Right hindlimb (tissue), 1 donor: ENCODE measurements at regions not wholly inside any gene's neighbourhood (a gene's known extent, or its start where the extent isn't known, plus 50 kb on each side); places are given as distances from the start of the nearest gene placed in this dataset.
"Not testable (repeated sequence)": the region's sequence is repeated elsewhere in the genome, so short reads cannot be mapped to it uniquely, and the experiment has no call there.

ENCODE experiments used
- DNase-seq: peaks from one replicate; pipeline ENCODE4 v3.0.0-alpha.2; 2018

DNA sequence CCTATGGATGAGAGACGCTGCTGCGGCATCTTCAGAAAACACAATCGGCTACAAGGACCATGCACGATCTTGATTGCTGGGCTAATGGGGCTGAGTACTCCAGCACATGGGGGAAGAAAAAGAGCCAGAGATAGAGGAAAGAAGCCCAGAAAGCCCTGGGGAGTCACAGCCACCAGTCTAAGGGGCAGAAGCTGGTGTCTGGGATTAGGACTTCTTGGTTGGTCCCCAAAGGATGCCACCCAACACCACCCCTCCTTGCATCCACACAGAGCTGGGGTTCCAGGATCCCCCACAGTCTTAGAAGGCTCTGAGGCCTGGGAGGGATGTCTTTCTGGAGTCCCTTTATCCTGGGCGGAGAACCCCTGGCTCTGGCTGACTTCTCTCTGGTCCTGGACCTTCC, 98.4 kb upstream of the TARDBP start:
- no peak for DNase-seq

DNA sequence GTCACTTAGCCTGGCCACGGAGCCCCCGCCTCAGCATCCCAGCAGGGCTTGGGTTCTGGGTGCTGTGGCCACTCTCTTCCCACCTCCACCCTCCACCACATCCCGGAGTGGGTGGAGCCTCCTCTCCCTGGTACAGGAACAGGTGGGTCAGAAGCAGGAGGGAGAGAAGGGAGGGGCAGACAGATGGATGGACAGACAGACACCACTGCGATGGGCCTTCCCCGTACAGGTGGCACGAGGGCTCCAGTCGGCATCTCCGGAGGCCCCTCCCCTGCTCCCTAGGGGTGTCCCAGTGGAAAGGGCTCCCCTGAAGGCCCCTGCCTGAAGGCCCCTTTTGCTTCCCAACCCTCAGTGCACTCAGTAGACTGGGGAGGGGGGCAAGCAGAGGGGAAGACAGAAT, 96.9 kb upstream of the TARDBP start:
- no peak for DNase-seq

DNA sequence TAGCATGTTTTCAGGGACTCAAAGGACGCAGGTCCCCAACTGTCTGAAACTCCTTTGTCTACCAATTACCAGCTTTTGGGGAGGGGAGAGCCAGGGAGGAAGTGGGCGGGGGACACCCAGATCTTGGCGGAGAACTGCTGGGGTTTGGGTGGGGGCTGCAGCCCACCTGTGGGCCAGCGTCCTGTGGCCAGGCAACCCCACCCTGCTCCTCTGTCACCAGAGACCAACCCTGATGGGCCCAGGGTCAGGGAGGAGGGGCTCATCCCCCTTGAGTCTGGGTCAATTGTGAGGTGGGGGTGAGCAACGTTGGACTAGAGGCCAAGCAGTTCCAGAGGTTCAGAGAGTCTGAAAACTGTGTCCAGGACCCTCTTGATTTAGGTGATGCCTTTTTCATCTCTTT, 96.1 kb upstream of the TARDBP start:
- DNase-seq, result no peak

DNA sequence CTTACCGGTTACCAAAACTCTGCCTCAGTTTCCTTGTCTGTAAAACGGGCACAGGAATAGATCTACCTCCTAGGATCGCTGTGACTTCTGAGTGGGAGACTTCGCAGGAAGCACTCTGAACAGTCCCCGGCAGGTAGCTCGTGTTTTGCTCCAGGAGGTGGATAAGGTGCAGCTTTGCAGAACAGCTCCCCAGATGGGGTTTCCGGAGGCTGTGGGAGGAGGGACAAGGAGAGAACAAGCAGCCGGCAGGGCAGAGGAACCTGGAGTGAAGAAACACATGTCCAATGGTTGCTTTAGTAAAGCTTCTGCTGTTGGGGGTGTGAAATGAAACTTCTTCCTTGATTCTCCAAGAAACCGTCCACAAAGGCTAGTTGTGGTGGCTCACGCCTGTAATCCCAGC, 95.5 kb upstream of the TARDBP start:
- DNase-seq, result no peak

DNA sequence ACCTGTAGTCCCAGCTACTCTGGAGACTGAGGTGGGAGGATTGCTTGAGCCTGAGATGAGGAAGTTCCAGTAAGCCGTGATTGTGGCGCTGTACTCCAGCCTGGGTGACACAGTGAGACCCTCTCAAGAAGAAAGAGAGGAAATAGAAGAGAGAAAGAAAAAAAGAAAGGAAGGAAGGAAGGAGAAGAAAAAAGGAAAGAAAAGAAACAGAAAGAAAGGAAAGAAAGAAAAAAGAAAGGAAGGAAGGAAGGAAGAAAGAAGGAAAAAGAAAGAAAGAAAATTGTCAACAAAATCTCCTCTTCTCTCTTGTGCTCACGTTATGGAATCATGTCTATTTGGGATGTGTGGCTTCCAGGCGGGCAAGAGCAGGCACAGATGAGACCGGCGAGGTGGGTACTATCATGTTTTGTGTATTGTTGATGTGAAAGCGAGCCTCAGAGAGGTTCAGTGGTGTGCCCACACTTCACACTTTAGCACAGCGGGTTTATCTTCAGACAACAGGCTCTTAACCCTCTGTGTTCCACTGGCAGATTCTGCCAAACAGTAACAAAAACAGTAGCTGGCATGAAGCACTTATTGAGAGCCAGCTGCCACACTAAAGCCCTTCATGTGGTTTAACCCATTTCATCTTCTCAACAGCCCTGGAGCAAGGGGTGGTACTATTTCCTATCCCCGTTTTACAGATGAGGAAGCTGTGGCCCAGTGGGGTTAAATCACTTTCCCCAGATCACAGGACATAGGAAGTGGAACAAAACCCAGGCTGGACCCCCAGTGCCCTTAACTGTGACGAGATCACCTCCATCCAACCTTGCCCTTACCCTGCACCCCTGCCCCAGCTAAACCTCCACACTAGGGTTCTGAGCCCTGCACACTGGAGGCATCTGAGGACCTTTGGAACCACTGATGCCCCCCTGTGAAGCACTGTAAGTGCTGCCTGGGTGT, 94.7 kb upstream of the TARDBP start:
- no peak for DNase-seq

DNA sequence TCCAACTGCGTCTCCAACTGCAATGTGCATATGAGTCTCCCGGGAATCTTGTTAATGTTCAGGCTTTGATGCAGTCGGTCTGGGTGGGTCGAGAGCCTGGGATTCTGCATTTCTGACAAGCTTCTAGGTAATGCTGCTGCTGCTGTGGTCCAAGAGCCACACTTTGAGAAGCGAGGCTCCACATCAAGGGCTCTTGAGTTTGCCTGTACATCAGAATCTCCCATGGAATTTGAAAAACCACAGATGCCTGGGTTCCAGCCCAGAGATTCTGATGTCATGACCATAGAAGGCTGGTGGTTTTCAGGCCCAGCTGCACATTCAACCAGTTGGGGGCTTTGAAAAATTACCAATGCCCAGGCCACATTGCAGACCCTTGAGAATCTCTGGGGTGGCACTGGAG, 93.9 kb upstream of the TARDBP start:
- DNase-seq, result no peak

DNA sequence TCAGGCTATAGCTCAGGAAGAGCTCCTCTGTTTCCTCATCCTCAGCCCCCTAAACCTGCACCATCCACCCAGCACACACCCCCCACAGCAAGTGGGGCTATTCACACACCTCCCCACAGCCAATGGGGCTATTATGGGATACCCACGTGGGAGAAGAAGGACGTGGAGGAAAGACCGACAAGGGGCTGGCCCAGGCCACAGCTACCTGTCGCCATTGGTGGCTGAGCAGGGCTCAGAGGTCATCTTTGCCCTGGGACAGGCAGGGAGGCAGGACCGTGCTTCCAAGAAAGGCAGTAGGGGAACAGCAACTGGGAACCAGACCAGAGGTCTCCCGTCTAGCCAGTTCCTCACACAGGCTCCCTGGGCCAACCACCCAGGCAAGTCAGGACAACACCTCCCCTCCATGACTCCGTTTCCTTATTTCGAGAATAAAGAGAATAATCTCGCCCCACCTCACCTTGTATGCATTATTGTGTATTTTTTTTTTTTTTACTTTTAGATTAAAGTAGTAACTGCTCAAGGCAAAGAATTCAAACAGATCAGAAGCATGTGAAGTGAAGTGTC, 92.3 kb upstream of the TARDBP start:
- DNase-seq, result no peak

DNA sequence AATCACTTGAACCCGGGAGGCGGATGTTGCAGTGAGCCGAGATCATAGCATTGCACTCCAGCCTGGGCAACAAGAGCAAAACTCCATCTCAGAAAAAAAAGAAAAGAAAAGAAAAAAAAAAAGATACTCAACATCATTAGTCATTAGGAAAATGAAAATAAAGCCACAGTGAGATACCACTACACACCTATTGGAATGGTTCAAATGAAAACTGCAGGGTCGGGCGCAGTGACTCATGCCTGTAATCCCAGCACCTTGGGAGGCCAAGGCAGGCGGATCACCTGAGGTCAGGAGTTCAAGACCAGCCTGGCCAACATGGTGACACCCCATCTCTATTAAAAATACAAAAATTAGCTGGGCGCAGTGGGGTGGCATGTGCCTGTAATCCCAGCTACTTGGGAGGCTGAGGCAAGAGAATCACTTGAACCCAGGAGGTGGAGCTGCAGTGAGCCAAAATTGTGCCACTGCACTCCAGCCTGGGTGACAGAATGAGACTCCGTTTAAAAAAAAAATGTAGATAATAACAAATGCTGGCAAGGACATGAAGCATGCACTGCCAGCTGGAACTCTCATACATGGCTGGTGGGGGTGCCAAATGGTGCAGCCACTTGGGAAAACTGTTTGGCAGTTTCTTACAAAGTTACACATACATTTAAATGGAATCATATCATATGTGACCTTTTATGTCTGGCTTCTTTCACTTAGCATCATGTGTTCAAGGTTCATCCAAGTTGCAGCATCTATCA, 90.0 kb upstream of the TARDBP start:
- not testable (repeated sequence) for DNase-seq

DNA sequence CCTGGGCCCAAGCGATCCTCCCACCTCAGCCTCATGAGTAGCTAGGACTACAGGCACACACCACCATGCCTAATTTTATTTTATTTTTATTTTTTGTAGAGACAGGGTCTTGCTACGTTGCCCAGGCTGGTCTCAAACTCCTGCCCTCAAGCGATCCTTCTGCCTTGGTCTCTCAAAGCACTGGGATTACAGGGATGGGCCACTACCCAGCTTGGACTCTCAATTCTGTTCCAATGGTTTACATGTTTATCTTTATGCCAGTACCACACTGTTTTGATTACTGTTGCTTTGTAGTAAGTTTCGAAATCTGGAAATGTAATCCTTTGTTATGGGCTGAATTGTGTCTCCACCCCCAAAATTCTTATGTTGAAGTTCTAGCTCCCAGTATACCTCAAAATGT, 88.4 kb upstream of the TARDBP start:
- DNase-seq, result no peak

DNA sequence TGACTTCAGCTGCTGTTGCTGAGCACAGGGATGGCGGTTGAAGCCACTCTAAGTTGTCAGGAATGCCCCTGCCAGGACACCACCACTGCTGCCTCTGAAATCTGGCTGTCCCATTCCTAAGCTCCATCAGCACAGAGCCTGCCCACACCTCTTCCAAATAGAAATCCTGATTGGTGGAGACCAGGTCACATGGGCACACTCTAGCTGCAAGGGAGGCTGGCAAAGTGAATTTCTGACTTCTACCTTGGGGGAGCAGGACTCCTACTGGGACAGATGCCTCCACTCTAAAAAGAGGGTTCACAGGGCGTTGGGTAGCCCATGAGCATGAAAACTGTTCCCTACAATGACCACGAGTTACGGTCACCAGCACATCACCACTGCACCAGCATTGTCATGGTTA, 83.8 kb upstream of the TARDBP start:
- DNase-seq, result no peak

DNA sequence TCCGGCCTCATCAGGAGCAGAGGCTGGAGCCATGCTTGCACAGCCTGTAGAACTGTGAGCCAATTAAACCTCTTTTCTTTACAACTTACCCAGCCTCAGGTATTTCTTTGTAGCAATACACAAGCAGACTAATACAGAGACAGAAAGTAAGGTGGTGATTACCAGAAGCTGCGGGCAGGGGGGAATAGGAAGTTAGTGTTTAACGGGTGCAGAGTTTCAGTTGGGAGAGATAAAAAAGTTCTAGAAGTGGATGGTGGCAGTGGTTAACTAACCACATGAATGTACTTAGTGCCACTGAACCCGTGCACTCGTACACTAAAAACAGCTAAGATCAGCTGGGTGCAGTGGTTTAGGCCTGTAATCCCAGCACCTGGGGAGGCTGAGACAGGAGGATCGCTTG, 80.4 kb upstream of the TARDBP start:
- no peak for DNase-seq

DNA sequence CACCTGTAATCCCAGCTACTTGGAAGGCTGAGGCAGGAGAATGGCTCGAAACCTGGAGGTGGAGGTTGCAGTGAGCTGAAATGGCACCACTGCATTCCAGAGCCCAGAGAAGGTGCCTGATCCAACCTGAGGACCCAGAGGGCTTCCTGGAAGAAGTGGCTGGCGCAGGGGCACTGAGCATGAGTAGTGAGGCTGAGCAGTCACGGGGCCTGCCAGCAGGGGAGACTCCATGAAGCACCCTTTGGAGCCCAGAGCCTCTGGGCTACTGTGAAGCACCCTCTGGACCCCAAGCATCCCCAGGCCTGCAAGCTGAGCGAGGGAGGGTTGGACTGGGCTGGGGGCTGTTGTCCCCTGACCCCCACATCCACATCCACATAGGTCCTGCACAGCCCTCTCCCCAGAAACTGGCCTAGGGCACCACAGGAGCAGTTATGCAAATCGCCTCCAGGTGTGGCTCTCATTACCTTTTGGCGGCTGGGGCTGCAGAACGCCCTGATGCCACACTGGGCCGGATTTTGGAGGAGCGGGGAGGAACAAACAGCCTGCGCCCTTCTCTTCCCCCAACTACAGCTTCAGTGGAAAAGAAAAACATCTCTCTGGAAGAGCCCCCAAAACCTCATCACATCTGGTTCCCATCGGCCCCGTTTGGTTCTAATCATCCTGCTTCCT, 78.2 kb upstream of the TARDBP start:
- DNase-seq, result no peak

DNA sequence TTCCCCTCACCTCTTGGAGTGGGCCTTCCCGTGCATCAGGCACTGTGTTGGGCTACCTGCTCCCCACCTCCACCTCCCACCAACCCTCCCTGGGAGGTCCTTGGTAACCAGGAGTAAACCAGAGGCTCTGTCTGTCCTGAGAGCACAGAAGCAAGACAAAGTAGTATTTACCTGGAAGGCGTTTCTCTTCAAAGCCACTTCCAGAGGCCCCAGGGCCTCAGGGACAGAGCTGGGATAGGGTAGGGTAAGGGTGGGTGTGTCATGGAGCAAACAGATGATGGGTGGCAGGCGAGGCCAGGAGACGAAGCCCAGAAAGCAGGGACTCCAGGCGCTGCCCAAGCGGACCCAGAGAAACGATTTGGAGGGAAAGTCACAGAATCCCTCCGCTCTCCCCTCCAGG, 77.2 kb upstream of the TARDBP start:
- DNase-seq, result no peak

DNA sequence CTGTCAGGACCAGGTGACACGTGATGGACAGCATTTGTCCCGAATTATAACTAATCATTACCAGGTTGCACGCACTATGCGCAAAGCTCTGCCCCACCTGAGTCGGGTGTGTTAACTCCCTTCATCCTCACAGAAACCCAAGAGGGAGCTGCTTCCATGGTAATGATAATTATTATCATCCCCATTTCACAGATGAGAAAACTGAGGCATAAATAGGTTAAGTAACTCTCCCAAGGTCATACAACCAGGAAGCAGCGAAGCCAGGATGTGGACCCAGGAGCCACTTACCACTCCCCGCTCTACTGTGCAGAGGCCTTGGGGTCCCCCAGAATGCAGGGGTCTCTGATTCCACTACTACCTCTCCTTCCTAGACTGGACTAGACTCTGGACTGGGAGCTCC, 76.7 kb upstream of the TARDBP start:
- no peak for DNase-seq

DNA sequence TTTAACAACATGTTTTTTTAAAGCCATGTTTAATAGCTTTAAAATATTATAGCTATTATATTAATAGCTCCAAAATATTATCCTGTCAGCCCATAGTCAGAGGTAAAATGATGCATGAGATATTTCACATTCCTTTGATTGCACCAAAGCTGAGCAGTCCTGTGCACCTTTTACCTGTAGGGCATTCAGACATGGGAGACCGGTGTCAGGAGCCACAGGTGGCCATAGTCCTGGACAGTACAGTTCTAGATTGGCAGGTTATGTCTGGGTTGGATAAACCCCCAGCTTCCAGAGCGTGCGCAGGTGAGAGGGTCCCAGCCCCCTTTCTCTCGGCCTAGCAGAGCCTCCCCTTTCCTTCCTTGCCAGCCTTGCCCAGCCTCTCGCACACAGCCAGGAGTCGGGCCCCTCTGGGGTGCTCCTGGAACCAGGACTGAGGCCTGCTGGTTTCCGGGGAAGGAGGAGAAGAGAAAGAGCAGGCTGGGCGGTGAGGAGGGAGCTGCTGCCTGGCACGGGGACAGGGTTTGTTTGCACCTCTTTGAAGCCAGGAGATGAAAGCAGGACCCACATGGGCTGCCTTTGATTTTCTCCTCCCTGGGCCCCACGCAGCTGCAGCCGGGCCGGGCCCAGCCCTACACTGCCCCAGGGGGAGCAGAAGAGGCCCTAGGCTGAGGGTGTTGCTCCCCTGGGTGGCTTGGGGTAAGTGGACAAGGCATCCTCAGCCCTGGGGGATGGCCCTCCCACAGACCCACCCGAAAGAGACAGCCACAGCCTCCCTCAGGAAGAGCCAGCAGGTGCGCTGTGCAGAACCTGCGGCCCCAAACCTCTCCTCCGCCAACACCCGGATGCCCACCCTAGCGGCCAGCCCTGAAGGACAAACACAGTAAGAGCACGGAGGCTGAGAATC, 75.2 kb upstream of the TARDBP start:
- no peak for DNase-seq

DNA sequence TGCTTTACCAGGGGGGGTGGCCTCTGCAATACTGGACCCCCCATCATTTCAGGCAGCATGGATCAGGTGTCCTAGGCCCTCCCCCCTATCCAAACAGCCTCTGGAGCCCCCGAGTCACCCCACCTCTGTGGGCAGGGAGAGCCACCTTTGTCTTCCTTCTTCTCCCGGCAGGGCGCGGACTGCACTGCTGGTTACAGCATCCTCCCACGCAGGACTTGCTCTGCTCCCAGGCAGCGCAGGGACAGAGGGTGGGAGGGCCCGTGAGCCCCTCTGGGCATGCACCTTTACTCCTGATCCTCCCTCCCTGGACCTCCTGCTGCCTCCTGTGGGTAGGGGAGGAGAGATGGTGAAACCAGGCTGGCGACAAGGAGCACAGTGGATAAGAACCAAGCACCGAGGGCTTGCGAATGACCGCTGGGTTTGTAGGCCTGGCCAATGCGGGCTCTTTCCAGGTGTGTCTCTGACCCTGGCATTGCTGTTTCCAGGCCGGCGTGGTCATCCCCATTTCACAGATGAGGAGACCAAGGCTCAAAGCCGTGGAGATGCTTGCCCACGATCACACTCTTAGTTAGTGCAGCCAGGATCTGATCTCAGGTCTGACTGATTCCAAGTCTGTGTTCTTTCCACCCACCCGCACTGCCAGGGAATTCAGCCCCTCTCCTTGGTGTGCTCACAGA, 73.6 kb upstream of the TARDBP start:
- no peak for DNase-seq

DNA sequence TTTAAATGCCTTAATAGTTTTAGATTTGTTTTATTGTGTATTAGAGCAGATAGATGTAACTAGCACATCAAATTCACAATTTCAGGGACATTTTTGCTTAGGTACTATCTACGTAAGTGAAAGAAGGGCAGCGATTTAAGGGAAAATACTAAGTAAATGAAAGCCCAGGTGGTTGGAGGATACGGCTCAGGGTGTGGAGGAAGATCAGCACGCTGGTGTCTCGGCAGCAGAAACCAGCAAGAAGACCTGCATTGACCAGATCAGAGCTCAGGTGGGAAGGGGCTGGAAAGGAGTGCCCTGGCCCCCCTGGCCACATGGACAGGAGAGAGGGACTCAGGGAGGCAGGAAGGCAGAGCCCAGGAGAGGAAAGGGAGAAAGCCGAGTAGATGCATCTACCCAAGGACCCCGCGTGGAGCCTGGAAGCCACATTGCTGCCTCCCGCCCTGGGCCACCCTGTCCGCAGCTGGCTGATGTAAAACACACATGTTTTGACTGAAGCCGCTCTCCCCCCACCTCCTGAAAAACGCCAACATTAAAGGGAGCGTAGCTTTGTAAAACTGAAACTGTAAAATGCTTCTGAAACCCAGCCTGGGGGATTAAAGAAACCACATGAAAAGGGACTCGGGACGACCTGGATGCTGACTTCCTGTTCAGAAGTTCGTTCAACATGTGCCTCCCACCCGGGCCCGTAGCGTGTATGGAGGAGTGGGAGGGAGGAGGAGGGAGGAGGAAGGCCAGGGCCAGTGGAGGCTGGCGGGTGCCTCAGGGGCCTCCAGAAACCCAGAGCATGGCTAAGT, 72.6 kb upstream of the TARDBP start:
- no peak for DNase-seq

DNA sequence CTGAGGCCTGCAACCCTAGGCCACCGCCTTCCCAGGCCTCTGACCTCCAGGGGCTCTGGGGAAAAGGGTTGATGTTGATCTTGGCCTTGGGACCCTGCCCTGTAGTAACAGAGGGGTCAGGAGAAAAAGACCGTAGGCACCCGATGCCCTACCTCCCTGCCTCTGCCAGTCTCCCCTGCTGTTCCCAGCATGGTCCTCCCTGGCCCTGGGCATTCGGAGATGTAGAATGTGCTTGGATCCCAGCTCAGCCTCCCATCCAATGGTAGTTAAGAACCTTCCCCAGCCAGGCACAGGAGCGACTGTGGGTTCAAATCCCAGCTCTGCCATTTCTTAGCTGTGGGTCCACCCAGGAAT, 72.0 kb upstream of the TARDBP start:
- DNase-seq, result no peak

DNA sequence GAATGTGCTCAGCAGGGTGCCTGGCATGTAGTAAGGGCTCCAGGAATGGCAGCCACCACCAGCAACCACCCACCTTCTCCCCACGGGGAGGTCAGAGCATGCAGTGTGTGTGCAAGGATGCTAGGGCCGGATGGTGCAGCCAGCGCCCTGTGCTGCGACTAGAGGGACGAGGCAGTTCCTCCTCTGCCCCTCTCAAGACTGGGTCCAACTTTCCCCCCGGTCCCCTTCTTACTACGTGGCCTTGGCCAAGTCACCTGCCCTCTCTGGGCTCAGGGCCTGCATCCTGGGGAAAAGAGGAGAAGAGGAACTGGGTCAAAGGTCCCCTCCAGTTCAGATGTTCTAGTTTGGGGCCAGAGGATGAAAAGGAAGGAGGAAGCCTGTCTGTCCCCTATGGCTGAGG, 71.6 kb upstream of the TARDBP start:
- DNase-seq, result no peak

DNA sequence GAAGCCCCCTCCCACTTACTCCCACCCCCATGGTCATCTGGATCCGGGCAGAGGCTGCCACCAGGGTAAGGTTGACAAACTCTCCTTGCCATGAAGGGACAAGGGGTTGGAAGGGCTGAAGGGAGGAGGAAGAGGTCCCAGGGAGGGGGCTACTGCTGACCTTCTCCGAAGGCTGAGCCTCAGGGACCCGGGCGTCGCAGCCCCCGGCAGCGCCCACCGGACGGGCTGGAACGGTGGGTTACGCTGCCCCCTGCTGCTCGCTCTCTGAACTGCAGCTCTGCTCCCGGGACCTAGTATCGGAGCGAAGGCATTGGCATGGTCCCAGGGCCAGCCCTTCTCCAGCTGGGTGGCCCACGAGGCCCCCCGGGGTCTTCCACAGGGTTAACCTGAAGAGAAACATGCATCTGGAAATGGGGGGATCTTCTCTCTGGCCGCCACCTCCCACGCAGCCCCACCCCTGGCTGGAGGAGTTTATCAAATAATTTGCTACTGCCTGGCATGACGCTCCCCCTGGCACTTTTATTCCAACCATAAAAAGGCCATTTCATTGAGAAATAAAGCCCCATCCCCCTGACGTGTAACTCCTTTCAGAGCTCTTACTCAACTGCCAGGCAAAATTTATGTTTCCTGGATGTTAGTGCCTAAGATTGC, 70.4 kb upstream of the TARDBP start:
- peak; percentile 41 for DNase-seq

DNA sequence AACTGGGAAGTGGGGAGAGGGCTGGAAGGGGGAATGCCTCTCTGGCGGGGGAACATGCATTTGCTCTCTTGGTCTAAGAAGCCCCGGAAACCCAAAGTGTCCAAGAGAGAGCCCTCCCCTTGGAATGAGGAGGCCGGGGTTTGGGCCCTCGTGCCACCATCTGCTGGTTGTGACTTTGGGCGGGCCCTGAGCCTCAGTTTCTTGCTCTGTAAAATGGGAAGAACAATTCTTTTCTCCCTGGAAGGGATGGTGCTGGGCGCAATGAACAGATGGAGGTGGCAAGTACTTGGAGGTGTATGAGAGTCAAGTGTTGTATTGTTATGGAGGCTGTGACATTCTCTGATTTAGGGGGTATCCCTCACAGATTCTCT, 69.9 kb upstream of the TARDBP start:
- no peak for DNase-seq
